Endothelial cell (in vitro differentiated cells): ENCODE measurements at regions not wholly inside any gene's neighbourhood (a gene's known extent, or its start where the extent isn't known, plus 50 kb on each side); places are given as distances from the start of the nearest gene placed in this dataset.

Experiments used
- DNase-seq: peaks from one replicate; pipeline ENCODE4 v3.0.0; 2021; ENCODE audit warnings: low spot score
- H3K27ac Mint-ChIP-seq: one replicate; pipeline ENCODE4 v1.8.0; 2021; ENCODE audit warnings: mixed read lengths, inconsistent platforms; ENCODE audit not compliant: unreplicated experiment
- H3K27me3 Mint-ChIP-seq: one replicate; pipeline ENCODE4 v1.8.0; 2021; ENCODE audit warnings: mild to moderate bottlenecking, moderate library complexity, mixed read lengths, inconsistent platforms; ENCODE audit not compliant: unreplicated experiment
- H3K36me3 Mint-ChIP-seq: one replicate; pipeline ENCODE4 v1.8.0; 2021; ENCODE audit warnings: mild to moderate bottlenecking, low read depth, mixed read lengths, inconsistent platforms; ENCODE audit not compliant: unreplicated experiment
- H3K4me1 Mint-ChIP-seq: one replicate; pipeline ENCODE4 v1.8.0; 2021; ENCODE audit warnings: mild to moderate bottlenecking, mixed read lengths, inconsistent platforms; ENCODE audit not compliant: unreplicated experiment
- H3K4me3 Mint-ChIP-seq: one replicate; pipeline ENCODE4 v1.8.0; 2021; ENCODE audit warnings: mild to moderate bottlenecking, mixed read lengths, inconsistent platforms; ENCODE audit not compliant: unreplicated experiment
- H3K9me3 Mint-ChIP-seq: one replicate; pipeline ENCODE4 v1.8.0; 2021; ENCODE audit warnings: mixed read lengths, inconsistent platforms; ENCODE audit not compliant: unreplicated experiment
- TF ChIP-seq, protein P1 (sequence below): fragments of 200-600 bp; sonication (generic); IDR thresholded peaks from one replicate; pipeline ENCODE4 v1.5.0; 2021; ENCODE audit warnings: antibody characterized with exemption; ENCODE audit not compliant: unreplicated experiment

DNA sequence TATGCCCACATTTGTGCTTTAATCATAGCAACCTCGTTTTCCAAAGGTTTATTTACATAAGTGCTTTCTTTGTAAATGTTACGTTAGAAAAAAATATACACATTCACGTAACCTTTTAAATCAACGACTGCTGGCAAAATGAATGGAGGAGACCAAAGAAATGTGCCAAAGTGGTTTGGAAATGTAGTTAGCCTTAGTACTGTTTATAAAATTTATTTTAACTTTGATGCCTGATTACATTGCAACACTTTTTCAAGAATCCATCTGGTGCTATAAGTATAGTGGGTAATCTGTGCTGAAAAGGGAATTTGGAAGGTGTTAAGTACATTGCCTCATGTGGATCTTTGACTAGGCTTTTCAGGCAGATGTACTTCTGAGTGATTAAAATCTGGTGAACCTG, 108.9 kb downstream of the IFI44 start:
- Mint-ChIP-seq H3K4me1 (no peaks in the 10 kb centered on the region), H3K9me3 (no peaks in the 10 kb centered on the region), H3K36me3 (peaks cover 4% of the 10 kb centered on the region), H3K4me3 (no peak overlapping the region), H3K27me3 (no peaks in the 10 kb centered on the region), H3K27ac (no peak overlapping the region)
- no peak for DNase-seq
- TF ChIP-seq, protein P1, sequence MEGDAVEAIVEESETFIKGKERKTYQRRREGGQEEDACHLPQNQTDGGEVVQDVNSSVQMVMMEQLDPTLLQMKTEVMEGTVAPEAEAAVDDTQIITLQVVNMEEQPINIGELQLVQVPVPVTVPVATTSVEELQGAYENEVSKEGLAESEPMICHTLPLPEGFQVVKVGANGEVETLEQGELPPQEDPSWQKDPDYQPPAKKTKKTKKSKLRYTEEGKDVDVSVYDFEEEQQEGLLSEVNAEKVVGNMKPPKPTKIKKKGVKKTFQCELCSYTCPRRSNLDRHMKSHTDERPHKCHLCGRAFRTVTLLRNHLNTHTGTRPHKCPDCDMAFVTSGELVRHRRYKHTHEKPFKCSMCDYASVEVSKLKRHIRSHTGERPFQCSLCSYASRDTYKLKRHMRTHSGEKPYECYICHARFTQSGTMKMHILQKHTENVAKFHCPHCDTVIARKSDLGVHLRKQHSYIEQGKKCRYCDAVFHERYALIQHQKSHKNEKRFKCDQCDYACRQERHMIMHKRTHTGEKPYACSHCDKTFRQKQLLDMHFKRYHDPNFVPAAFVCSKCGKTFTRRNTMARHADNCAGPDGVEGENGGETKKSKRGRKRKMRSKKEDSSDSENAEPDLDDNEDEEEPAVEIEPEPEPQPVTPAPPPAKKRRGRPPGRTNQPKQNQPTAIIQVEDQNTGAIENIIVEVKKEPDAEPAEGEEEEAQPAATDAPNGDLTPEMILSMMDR = no peak

DNA sequence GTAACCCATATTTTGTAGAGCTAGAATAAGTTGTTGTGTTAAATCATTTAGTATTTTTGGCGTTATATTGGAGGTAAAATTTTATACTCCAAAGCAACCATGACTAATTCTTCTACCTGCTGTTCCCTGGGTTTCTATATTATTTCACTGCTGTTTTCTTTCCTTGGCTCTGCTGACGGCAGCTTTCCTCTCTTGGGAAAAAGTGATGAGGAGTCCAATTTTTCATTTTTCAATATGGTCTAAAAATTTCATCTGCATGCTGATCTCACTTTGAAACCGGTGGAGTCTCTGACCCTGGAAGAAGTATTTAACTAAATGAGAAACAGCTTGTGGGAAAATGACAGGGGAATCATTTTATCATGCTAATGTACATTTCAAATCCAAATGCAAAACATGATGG, 110.2 kb downstream of the IFI44 start:
- Mint-ChIP-seq H3K9me3 (no peaks in the 10 kb centered on the region), H3K4me1 (no peaks in the 10 kb centered on the region), H3K4me3 (no peak overlapping the region), H3K36me3 (no peaks in the 10 kb centered on the region), H3K27ac (no peak overlapping the region), H3K27me3 (no peaks in the 10 kb centered on the region)
- DNase-seq = no peak
- TF ChIP-seq, protein P1 = no peak

DNA sequence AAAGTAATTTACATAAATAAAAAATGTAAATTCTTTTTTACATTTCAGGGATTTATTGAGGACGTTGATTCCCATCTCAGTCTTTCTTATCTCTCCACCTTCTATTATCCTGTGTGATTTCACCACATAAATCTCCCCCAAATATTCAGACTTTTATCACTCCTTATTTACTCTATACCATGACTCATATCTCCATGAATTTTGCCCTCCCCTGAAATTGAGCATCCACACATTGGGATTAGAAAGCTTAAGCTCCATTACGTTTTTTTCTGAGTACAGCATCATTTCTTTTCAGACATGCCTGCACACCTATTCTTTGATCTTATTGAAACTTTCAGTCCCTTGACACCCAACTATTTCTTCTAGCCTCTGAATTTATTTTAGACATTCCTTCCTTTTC, 111.2 kb downstream of the IFI44 start:
- no peak overlapping the region for H3K27ac Mint-ChIP-seq
- H3K4me1 Mint-ChIP-seq = no peaks in the 10 kb centered on the region
- TF ChIP-seq, protein P1 = no peak
- no peaks in the 10 kb centered on the region for H3K36me3 Mint-ChIP-seq
- H3K4me3 Mint-ChIP-seq = no peak overlapping the region
- no peaks in the 10 kb centered on the region for H3K27me3 Mint-ChIP-seq
- no peak for DNase-seq
- H3K9me3 Mint-ChIP-seq = no peaks in the 10 kb centered on the region

DNA sequence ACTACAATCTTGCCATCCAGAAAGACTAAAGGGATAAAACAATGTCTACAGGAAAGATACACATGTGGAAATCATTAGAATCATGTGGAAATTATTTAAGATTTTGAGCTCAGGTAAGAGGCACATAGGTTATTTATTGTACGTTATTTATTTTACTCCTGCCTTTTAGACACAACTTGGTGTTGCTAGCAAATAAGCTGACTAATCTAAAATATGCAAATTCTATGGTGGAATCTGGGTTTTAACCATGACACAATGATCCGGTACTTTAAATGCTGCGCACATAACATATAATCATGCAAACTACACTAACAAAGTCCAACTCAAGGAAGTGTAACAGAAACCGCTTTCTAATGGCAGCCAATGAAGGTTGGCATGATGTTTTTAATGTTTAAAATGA, 112.5 kb downstream of the IFI44 start:
- no peak for DNase-seq
- Mint-ChIP-seq H3K36me3 (no peaks in the 10 kb centered on the region), H3K4me3 (no peak overlapping the region), H3K4me1 (no peaks in the 10 kb centered on the region), H3K27me3 (no peaks in the 10 kb centered on the region), H3K27ac (no peak overlapping the region), H3K9me3 (no peaks in the 10 kb centered on the region)
- TF ChIP-seq, protein P1 = no peak

DNA sequence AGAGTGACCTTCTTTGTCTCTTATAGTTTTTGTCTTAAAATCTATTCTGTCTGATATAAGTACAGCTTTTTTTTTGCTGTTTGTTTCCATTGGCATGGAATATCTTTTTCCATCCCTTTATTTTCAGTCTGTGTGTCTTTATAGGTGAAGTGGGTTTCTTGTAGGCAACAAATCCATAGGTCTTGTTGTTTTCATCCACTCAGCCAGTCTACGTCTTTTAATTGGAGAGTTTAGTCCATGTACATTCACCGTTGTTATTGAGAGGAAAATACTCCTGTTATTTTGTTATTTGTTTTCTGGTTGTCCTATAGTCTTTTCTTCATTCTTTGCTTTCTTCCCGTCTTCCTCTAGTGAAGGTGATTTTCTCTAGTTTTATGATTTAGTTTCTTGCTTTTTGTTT, 115.9 kb downstream of the IFI44 start:
- Mint-ChIP-seq H3K27ac (no peak overlapping the region), H3K4me3 (no peak overlapping the region), H3K4me1 (no peaks in the 10 kb centered on the region), H3K36me3 (no peaks in the 10 kb centered on the region), H3K9me3 (no peaks in the 10 kb centered on the region), H3K27me3 (no peaks in the 10 kb centered on the region)
- TF ChIP-seq, protein P1 = no peak
- no peak for DNase-seq
